ENCODE measurements at regions not wholly inside any gene's neighbourhood (a gene's known extent, or its start where the extent isn't known, plus 50 kb on each side); places are given as distances from the start of the nearest gene placed in this dataset.

GRCh38 chr10:106399112-106399511 lies 765.4 kb downstream of the SORCS1 start:
- DNase-seq (ENCODE audit: low read depth), result no peak
- POLR2A ChIA-PET, result no interaction called here
- CTCF ChIA-PET, result interaction anchor here (0.5 to 1.7 kb wide), 2 partner anchors 172 to 226 kb away, joined by 3 to 4 read pairs; no protein-coding TSS in a partner anchor
- Histone ChIP-seq H3K4me3 (ENCODE audit: low read depth, low read length) (no peak overlapping the region), H3K36me3 (ENCODE audit: control insufficient read depth, insufficient read depth, low read length) (no peaks in the 10 kb centered on the region), H3K27me3 (ENCODE audit: control insufficient read depth, insufficient read depth, low read length) (no peaks in the 10 kb centered on the region)
- no peak for TF ChIP-seq CTCF (IDR thresholded peaks at IDR 0.05; ENCODE audit: insufficient read depth, low read depth, low read length)

GRCh38 chr10:106396192-106396591 lies 768.3 kb downstream of the SORCS1 start:
- Histone ChIP-seq H3K36me3 (ENCODE audit: control insufficient read depth, insufficient read depth, low read length) (no peaks in the 10 kb centered on the region), H3K4me3 (ENCODE audit: low read depth, low read length) (no peak overlapping the region), H3K27me3 (ENCODE audit: control insufficient read depth, insufficient read depth, low read length) (no peaks in the 10 kb centered on the region)
- no peak for DNase-seq (ENCODE audit: low read depth)
- no peak for TF ChIP-seq CTCF (IDR thresholded peaks at IDR 0.05; ENCODE audit: insufficient read depth, low read depth, low read length)
- ChIA-PET CTCF (no interaction called here), POLR2A (no interaction called here)

GRCh38 chr10:106395041-106395749 lies 769.3 kb downstream of the SORCS1 start:
- ChIA-PET CTCF (no interaction called here), POLR2A (no interaction called here)

GRCh38 chr10:106392778-106393177 lies 771.7 kb downstream of the SORCS1 start:
- H3K36me3 ChIP-seq (ENCODE audit: control insufficient read depth, insufficient read depth, low read length), result no peaks in the 10 kb centered on the region
- TF ChIP-seq CTCF (IDR thresholded peaks at IDR 0.05; ENCODE audit: insufficient read depth, low read depth, low read length), result no peak
- no peak for DNase-seq (ENCODE audit: low read depth)
- ChIA-PET CTCF (no interaction called here), POLR2A (no interaction called here)
- no peak overlapping the region for H3K4me3 ChIP-seq (ENCODE audit: low read depth, low read length)
- no peaks in the 10 kb centered on the region for H3K27me3 ChIP-seq (ENCODE audit: control insufficient read depth, insufficient read depth, low read length)

More at GRCh38 chr10:106395041-106395749, 769.3 kb downstream of the SORCS1 start:
- DNase-seq (ENCODE audit: low read depth), result no peak
- Histone ChIP-seq H3K4me3 (ENCODE audit: low read depth, low read length) (no peak overlapping the region), H3K36me3 (ENCODE audit: control insufficient read depth, insufficient read depth, low read length) (no peaks in the 10 kb centered on the region), H3K27me3 (ENCODE audit: control insufficient read depth, insufficient read depth, low read length) (no peaks in the 10 kb centered on the region)
- no peak for TF ChIP-seq CTCF (IDR thresholded peaks at IDR 0.05; ENCODE audit: insufficient read depth, low read depth, low read length)

GRCh38 chr10:106387063-106387462 lies 777.4 kb downstream of the SORCS1 start:
- Histone ChIP-seq H3K4me3 (ENCODE audit: low read depth, low read length) (no peak overlapping the region), H3K36me3 (ENCODE audit: control insufficient read depth, insufficient read depth, low read length) (no peaks in the 10 kb centered on the region), H3K27me3 (ENCODE audit: control insufficient read depth, insufficient read depth, low read length) (no peaks in the 10 kb centered on the region)
- POLR2A ChIA-PET, result no interaction called here
- no peak for TF ChIP-seq CTCF (IDR thresholded peaks at IDR 0.05; ENCODE audit: insufficient read depth, low read depth, low read length)
- CTCF ChIA-PET, result no interaction called here
- no peak for DNase-seq (ENCODE audit: low read depth)
